ENCODE measurements at regions not wholly inside any gene's neighbourhood (a gene's known extent, or its start where the extent isn't known, plus 50 kb on each side); places are given as distances from the start of the nearest gene placed in this dataset.
"Not testable (repeated sequence)": the region's sequence is repeated elsewhere in the genome, so short reads cannot be mapped to it uniquely, and the experiment has no call there.

GRCh38 chr15:95013381-95013780 lies 782.0 kb downstream of the MCTP2 start:
- Mint-ChIP-seq H3K4me1 (ENCODE audit: low read depth) (no peaks in the 10 kb centered on the region), H3K36me3 (ENCODE audit: low read depth) (no peaks in the 10 kb centered on the region), H3K9me3 (no peaks in the 10 kb centered on the region), H3K4me3 (no peak overlapping the region), H3K27me3 (peaks cover 9% of the 10 kb centered on the region), H3K27ac (no peak overlapping the region)
- DNase-seq: no peak

DNA sequence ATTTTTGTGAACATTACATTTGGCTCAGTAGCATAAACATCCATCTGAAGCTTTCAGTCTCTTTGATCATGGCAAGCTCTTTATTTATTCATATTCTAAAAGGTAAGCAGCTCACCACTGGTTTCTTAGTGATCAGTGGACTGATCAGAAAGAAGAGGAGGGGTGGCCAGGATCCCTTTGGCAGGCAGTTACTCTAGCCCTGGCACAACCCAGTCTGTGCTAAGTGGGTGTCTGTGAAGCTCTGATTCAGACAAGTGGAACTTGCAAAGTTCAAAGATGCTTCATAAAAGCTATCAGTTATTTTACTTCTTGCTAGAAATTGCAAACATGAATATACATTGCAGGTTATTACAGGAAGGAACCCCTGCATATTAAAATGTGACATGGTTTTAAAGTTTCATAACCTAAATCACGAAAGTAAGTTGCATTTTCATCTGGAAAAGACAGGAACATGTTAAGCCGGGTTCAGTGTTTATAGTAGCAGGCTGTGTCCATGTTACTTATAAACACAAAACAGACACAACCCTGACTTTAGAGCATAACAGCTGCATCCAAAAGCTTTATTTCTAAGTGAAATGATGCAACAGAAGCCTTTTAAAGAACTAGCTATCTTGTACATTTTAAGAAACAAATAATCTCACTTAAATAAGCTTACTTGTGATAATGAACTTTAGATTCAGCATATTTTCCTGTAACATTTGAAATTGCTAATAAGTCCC lies 785.3 kb downstream of the MCTP2 start:
- Mint-ChIP-seq H3K36me3 (ENCODE audit: low read depth) (no peaks in the 10 kb centered on the region), H3K9me3 (no peaks in the 10 kb centered on the region), H3K27ac (no peak overlapping the region), H3K27me3 (peaks cover 7% of the 10 kb centered on the region), H3K4me3 (no peak overlapping the region), H3K4me1 (ENCODE audit: low read depth) (no peaks in the 10 kb centered on the region)
- DNase-seq: no peak

DNA sequence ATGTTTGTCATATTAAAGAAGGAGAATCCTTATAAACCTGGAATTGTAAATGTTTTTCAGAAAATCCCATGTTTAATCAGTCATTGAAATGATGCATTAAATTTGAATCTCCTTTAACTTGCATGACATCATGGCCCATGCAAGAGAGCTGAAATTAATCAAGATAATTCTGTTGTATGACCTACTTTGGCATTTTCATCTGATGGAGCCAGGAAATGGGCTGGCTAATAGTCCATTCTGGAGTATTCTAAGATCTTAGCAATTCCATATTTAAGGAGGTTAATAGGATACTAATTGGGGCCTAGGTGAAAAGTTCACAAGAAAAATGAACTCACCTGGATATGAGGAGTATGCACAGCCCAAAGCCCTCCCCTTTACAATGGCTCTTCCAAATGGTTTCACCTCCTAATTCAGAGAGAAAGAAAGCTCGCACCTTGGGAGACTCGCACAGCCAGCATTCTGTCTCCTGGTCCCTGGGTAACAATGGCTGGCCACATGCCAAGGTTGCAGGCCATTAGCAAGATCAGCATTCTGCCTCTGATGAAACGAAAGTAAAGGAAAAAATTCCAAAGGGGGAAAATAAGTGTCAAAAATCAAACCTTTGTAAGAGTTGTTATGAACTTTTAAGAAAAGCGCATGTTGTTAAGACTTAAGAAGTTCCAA lies 786.4 kb downstream of the MCTP2 start:
- no peak overlapping the region for H3K4me3 Mint-ChIP-seq
- H3K9me3 Mint-ChIP-seq: peaks cover 5% of the 10 kb centered on the region
- H3K27me3 Mint-ChIP-seq: peaks cover 4% of the 10 kb centered on the region
- H3K4me1 Mint-ChIP-seq (ENCODE audit: low read depth): no peaks in the 10 kb centered on the region
- no peak overlapping the region for H3K27ac Mint-ChIP-seq
- DNase-seq: no peak
- H3K36me3 Mint-ChIP-seq (ENCODE audit: low read depth): no peaks in the 10 kb centered on the region

- H3K27ac Mint-ChIP-seq: no peak overlapping the region
- no peaks in the 10 kb centered on the region for H3K36me3 Mint-ChIP-seq (ENCODE audit: low read depth)
- DNase-seq: no peak
- H3K27me3 Mint-ChIP-seq: peaks cover 4% of the 10 kb centered on the region
- no peak overlapping the region for H3K4me3 Mint-ChIP-seq
- H3K4me1 Mint-ChIP-seq (ENCODE audit: low read depth): no peaks in the 10 kb centered on the region
- H3K9me3 Mint-ChIP-seq: peaks cover 5% of the 10 kb centered on the region
Measured at GRCh38 chr15:95018888-95019545, 787.7 kb downstream of the MCTP2 start.

DNA sequence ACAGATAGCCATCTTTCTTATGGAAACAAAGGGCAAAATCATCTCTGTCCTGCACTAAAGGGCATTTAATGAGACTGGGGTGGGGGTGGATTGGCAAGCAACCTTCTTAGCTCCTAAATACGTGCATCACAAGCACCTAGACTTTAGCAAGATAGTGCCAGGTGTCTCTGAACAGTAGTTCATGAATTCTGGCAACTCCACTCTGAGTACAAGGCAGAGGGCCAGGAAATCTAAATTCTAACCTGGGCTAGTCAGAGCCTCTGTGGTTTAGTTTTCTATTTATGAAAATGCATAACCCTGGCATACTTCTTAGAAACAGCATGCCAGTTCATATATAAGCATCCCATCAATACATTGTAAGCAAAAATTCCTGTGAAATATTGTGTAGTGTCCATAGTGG lies 788.5 kb downstream of the MCTP2 start:
- peaks cover 5% of the 10 kb centered on the region for H3K9me3 Mint-ChIP-seq
- DNase-seq: no peak
- no peak overlapping the region for H3K27ac Mint-ChIP-seq
- H3K4me1 Mint-ChIP-seq (ENCODE audit: low read depth): no peaks in the 10 kb centered on the region
- peaks cover 1% of the 10 kb centered on the region for H3K27me3 Mint-ChIP-seq
- H3K36me3 Mint-ChIP-seq (ENCODE audit: low read depth): no peaks in the 10 kb centered on the region
- H3K4me3 Mint-ChIP-seq: no peak overlapping the region

DNA sequence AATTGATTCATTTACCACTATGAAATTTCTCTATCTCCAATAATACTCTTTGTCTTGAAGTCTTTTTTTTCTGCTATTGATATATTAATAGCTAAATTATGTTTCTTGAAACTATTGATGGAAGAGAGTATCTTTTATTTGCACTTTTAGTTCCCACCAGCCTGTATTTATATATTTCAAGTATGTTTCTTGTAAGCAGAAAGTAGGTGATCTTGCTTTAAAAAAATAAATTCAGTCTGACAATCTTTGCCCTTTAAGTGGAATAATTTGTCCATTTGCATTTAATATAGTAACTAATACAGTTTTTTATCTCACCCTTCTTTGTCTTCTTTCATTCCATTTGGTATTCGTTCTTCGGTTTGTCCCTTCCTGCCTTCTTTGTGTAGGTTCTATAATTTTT lies 790.5 kb downstream of the MCTP2 start:
- H3K4me3 Mint-ChIP-seq: no peak overlapping the region
- H3K9me3 Mint-ChIP-seq: peaks cover 5% of the 10 kb centered on the region
- H3K4me1 Mint-ChIP-seq (ENCODE audit: low read depth): no peaks in the 10 kb centered on the region
- H3K27me3 Mint-ChIP-seq: peaks cover 3% of the 10 kb centered on the region
- no peaks in the 10 kb centered on the region for H3K36me3 Mint-ChIP-seq (ENCODE audit: low read depth)
- no peak for DNase-seq
- H3K27ac Mint-ChIP-seq: no peak overlapping the region

GRCh38 chr15:95024351-95024750 lies 793.0 kb downstream of the MCTP2 start:
- Mint-ChIP-seq H3K27me3 (peaks cover 3% of the 10 kb centered on the region), H3K4me1 (ENCODE audit: low read depth) (no peaks in the 10 kb centered on the region), H3K9me3 (peaks cover 5% of the 10 kb centered on the region), H3K36me3 (ENCODE audit: low read depth) (no peaks in the 10 kb centered on the region), H3K27ac (no peak overlapping the region), H3K4me3 (no peak overlapping the region)
- no peak for DNase-seq

DNA sequence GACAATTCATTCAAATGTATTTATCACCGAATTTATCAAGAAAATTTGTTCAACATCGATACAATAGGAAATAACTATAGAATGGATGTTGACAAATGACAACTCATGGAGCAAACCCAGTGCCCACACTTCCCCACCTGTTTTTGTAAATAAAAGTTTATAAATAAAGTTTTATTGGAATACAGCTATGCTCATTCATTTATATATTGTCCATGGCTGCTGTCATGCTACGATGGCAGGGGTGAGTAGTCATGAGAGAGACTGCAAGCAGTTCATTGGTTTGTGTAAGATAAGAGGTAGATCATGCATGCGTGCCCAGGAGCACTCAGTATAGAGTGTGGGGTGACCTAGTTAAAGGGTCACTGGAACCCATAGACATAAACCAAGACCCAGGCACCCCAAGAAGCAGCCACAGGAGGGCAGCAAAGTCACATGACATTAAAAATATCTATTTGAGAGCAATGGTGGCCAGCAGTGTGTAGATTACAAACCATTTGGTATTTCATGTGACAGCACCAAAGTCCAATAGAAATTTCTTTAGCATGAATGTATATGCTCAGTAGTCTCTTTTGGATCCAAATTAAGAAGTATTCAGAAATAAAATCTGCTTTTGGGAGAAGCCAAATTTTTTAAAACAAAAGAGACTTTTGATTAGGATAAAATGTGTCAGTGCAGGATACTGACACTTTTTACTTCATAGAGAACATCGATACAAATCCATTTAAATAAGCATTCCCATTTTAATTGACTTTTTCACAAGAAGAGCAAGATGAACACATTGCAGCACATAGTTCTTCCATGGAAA lies 794.8 kb downstream of the MCTP2 start:
- Mint-ChIP-seq H3K36me3 (ENCODE audit: low read depth) (no peaks in the 10 kb centered on the region), H3K9me3 (peaks cover 7% of the 10 kb centered on the region)
- DNase-seq: no peak

GRCh38 chr15:95027981-95028380 lies 796.6 kb downstream of the MCTP2 start:
- peaks cover 3% of the 10 kb centered on the region for H3K27me3 Mint-ChIP-seq
- H3K9me3 Mint-ChIP-seq: peaks cover 5% of the 10 kb centered on the region
- no peak overlapping the region for H3K27ac Mint-ChIP-seq
- H3K4me3 Mint-ChIP-seq: no peak overlapping the region
- no peaks in the 10 kb centered on the region for H3K36me3 Mint-ChIP-seq (ENCODE audit: low read depth)
- H3K4me1 Mint-ChIP-seq (ENCODE audit: low read depth): no peaks in the 10 kb centered on the region
- no peak for DNase-seq

More for the DNA sequence above, 794.8 kb downstream of the MCTP2 start:
- Mint-ChIP-seq H3K27me3 (peaks cover 3% of the 10 kb centered on the region), H3K27ac (no peak overlapping the region), H3K4me1 (ENCODE audit: low read depth) (no peaks in the 10 kb centered on the region), H3K4me3 (no peak overlapping the region)

DNA sequence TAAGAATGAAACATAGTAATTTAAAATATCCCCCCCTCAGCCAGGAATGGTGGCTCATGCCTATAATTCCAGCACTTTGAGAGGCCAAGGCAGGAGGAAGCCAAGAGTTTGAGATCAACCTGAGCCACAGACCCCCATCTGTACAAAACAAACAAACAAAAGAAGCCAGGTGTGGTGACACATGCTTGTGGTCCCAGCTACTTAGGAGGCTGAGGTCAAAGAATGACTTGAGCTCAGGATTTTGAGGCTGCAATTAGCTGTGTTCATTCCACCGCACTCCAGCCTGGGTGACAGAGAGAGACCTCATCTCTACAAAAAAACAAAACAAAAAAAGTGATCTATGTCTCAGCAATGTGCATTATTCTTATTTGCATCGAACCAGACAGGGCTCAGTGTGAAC lies 800.8 kb downstream of the MCTP2 start:
- no peaks in the 10 kb centered on the region for H3K36me3 Mint-ChIP-seq (ENCODE audit: low read depth)
- H3K4me3 Mint-ChIP-seq: no peak overlapping the region
- no peaks in the 10 kb centered on the region for H3K27me3 Mint-ChIP-seq
- no peaks in the 10 kb centered on the region for H3K4me1 Mint-ChIP-seq (ENCODE audit: low read depth)
- peaks cover 5% of the 10 kb centered on the region for H3K9me3 Mint-ChIP-seq
- no peak overlapping the region for H3K27ac Mint-ChIP-seq
- no peak for DNase-seq

DNA sequence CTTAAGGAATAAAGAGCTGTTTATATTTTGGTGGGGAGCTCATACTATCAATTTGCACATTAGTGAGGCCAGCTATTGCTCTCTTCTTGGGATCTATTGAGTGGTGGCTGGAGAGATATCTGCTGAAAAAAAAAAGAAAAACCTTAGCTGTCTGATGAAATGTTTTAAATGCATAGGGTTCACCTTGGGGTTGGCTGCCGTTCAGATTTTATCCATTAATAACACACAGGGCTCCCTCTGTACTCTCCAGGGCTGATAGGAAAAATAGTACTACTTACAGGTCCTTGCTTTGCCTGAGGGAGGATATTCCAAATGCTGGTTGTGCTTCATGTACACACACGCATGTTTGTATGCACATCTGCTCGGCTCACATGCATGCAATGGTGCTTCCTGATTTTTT lies 803.7 kb downstream of the MCTP2 start:
- no peaks in the 10 kb centered on the region for H3K27me3 Mint-ChIP-seq
- peaks cover 5% of the 10 kb centered on the region for H3K9me3 Mint-ChIP-seq
- DNase-seq: no peak
- H3K27ac Mint-ChIP-seq: no peak overlapping the region
- H3K36me3 Mint-ChIP-seq (ENCODE audit: low read depth): no peaks in the 10 kb centered on the region
- no peak overlapping the region for H3K4me3 Mint-ChIP-seq
- no peaks in the 10 kb centered on the region for H3K4me1 Mint-ChIP-seq (ENCODE audit: low read depth)

DNA sequence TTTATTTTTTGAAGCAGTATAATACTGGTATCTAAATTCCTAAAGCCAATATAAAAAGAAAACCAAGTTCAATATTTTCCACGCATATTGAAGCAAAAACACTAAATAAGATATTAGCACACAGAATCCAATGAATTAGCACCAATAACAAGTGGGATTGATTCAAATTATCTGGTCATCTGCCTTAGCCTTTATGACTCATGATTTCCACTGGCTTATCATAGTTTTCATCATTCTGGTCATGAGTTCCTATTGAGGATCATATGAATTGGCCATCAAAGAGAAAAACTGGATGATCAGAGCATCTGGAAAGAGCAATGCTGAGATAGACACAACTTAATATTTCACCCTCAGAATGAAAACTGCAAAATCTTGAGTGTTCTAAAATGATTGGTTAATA lies 809.9 kb downstream of the MCTP2 start:
- no peak overlapping the region for H3K27ac Mint-ChIP-seq
- H3K27me3 Mint-ChIP-seq: no peaks in the 10 kb centered on the region
- H3K9me3 Mint-ChIP-seq: peaks cover 3% of the 10 kb centered on the region
- no peaks in the 10 kb centered on the region for H3K36me3 Mint-ChIP-seq (ENCODE audit: low read depth)
- no peak overlapping the region for H3K4me3 Mint-ChIP-seq
- DNase-seq: no peak
- H3K4me1 Mint-ChIP-seq (ENCODE audit: low read depth): no peaks in the 10 kb centered on the region

GRCh38 chr15:95043236-95043932 lies 812.0 kb downstream of the MCTP2 start:
- H3K27ac Mint-ChIP-seq; H3K4me3 Mint-ChIP-seq; H3K4me1 Mint-ChIP-seq (ENCODE audit: low read depth); H3K36me3 Mint-ChIP-seq (ENCODE audit: low read depth); DNase-seq; H3K27me3 Mint-ChIP-seq: not testable (repeated sequence)
- H3K9me3 Mint-ChIP-seq: peaks cover 20% of the 10 kb centered on the region

DNA sequence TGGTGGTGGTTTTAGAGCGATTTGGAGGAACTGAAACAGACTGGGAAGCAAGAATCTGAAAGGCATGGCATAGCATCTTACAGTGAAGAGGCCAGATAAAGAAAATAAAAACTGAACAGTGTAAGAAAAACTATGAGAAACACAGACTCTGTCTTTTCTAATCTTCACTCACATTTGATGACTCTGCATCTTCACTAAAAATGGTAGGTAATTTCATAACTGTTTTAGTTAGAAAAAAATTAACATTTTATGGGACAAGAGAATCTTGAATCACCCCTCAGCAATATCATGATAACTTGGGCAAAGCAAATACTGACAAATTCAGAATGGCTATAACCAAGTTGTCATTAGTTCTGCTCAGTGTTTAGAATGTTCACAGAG lies 812.6 kb downstream of the MCTP2 start:
- Mint-ChIP-seq H3K36me3 (ENCODE audit: low read depth) (no peaks in the 10 kb centered on the region), H3K4me1 (ENCODE audit: low read depth) (no peaks in the 10 kb centered on the region), H3K27me3 (no peaks in the 10 kb centered on the region), H3K27ac (no peak overlapping the region), H3K4me3 (no peak overlapping the region), H3K9me3 (peaks cover 21% of the 10 kb centered on the region)
- DNase-seq: no peak
